SK-N-SH treated with all-trans-retinoic acid at 6 μM for 48 hours (cell line): ENCODE measurements at regions not wholly inside any gene's neighbourhood (a gene's known extent, or its start where the extent isn't known, plus 50 kb on each side); places are given as distances from the start of the nearest gene placed in this dataset.

Source experiments
- ATAC-seq: fragments of 200-7000 bp; cut with Tn5 transposase; 3 replicates; pipeline ENCODE4 v1.9.1; 2020; ENCODE audit warnings: mild to moderate bottlenecking, moderate library complexity
- ARNTL ChIP-seq: fragments of 450-650 bp; formaldehyde crosslinking; IDR thresholded peaks from 2 replicates; pipeline ENCODE4 v1.5.0; 2020; ENCODE audit warnings: low read depth, mild to moderate bottlenecking, moderate library complexity, borderline replicate concordance
- BACH2 ChIP-seq: fragments of 250-450 bp; sonication (Bioruptor Pico); IDR thresholded peaks from 2 replicates; pipeline ENCODE4 v1.9.0; 2021; ENCODE audit warnings: mild to moderate bottlenecking, borderline replicate concordance
- CSDC2 ChIP-seq: fragments of 250-450 bp; sonication (Bioruptor Pico); IDR thresholded peaks from 2 replicates; pipeline ENCODE4 v1.5.0; 2020; ENCODE audit warnings: mild to moderate bottlenecking, moderate library complexity
- ESRRG ChIP-seq: fragments of 250-450 bp; sonication (Bioruptor Pico); IDR thresholded peaks from 2 replicates; pipeline ENCODE4 v1.6.1; 2021; ENCODE audit warnings: mild to moderate bottlenecking
- GLIS3 ChIP-seq: fragments of 250-450 bp; sonication (Bioruptor Pico); IDR thresholded peaks from 2 replicates; pipeline ENCODE4 v1.5.0; 2020; ENCODE audit warnings: mild to moderate bottlenecking, moderate library complexity
- OSR1 ChIP-seq: fragments of 250-450 bp; sonication (Bioruptor Pico); IDR thresholded peaks from 2 replicates; pipeline ENCODE4 v1.8.0; 2022; ENCODE audit warnings: moderate library complexity, mild to moderate bottlenecking, inconsistent platforms
- RARB ChIP-seq: fragments of 250-450 bp; sonication (Bioruptor Pico); IDR thresholded peaks from 2 replicates; pipeline ENCODE4 v1.8.0; 2021; ENCODE audit warnings: mild to moderate bottlenecking, moderate library complexity
- SNAI2 ChIP-seq: fragments of 250-450 bp; sonication (Bioruptor Pico); IDR thresholded peaks from 2 replicates; pipeline ENCODE4 v1.5.0; 2020; ENCODE audit warnings: mild to moderate bottlenecking, moderate library complexity
- TCF4 ChIP-seq: fragments of 250-450 bp; sonication (Bioruptor Pico); IDR thresholded peaks from 2 replicates; pipeline ENCODE4 v1.8.0; 2021; ENCODE audit warnings: mild to moderate bottlenecking, moderate library complexity, borderline replicate concordance
- TOX ChIP-seq: fragments of 250-450 bp; sonication (Bioruptor Pico); IDR thresholded peaks from 2 replicates; pipeline ENCODE4 v1.8.0; 2021; ENCODE audit warnings: mild to moderate bottlenecking, moderate library complexity, borderline replicate concordance
- ZC3H10 ChIP-seq: fragments of 250-450 bp; sonication (Bioruptor Pico); IDR thresholded peaks from 2 replicates; pipeline ENCODE4 v1.5.1; 2021; ENCODE audit warnings: mild to moderate bottlenecking, moderate library complexity
- ZFP3 ChIP-seq: fragments of 250-450 bp; sonication (Bioruptor Pico); IDR thresholded peaks from 2 replicates; pipeline ENCODE4 v1.5.0; 2020; ENCODE audit warnings: mild to moderate bottlenecking, moderate library complexity
- ZFP30 ChIP-seq: fragments of 450-650 bp; formaldehyde crosslinking; IDR thresholded peaks from 2 replicates; pipeline ENCODE4 v1.5.0; 2022; ENCODE audit warnings: mild to moderate bottlenecking, moderate library complexity
- ZNF565 ChIP-seq: fragments of 450-650 bp; formaldehyde crosslinking; conservative IDR thresholded peaks from 2 replicates; pipeline ENCODE4 v1.5.0; 2020; ENCODE audit warnings: low read depth, mild to moderate bottlenecking, moderate library complexity
- ZNF70 ChIP-seq: fragments of 450-650 bp; formaldehyde crosslinking; IDR thresholded peaks from 2 replicates; pipeline ENCODE4 v1.5.0; 2020; ENCODE audit warnings: mild to moderate bottlenecking, moderate library complexity
- ZNF8 ChIP-seq: fragments of 450-650 bp; formaldehyde crosslinking; IDR thresholded peaks from 2 replicates; pipeline ENCODE4 v1.5.0; 2020; ENCODE audit warnings: mild to moderate bottlenecking, moderate library complexity
- TF ChIP-seq, protein P1 (sequence below): fragments of 250-450 bp; sonication (Bioruptor Pico); IDR thresholded peaks from 2 replicates; pipeline ENCODE4 v1.8.0; 2021; ENCODE audit warnings: low read depth, mild to moderate bottlenecking, moderate library complexity, borderline replicate concordance
- TF ChIP-seq, protein P2 (sequence below): fragments of 250-450 bp; sonication (Bioruptor Pico); IDR thresholded peaks from 2 replicates; pipeline ENCODE4 v1.5.0; 2020; ENCODE audit warnings: mild to moderate bottlenecking, moderate library complexity
- TF ChIP-seq, protein P3 (sequence below): fragments of 250-450 bp; sonication (Bioruptor Pico); IDR thresholded peaks from 2 replicates; pipeline ENCODE4 v1.5.1; 2020; ENCODE audit warnings: low read depth, mild to moderate bottlenecking, moderate library complexity
- TF ChIP-seq, protein P4 (sequence below): fragments of 250-450 bp; sonication (Bioruptor Pico); IDR thresholded peaks from 2 replicates; pipeline ENCODE4 v1.8.0; 2020; ENCODE audit warnings: mild to moderate bottlenecking, moderate library complexity, borderline replicate concordance
- TF ChIP-seq, protein P5 (sequence below): fragments of 250-450 bp; sonication (Bioruptor Pico); IDR thresholded peaks from 2 replicates; pipeline ENCODE4 v1.5.1; 2021; ENCODE audit warnings: mild to moderate bottlenecking, moderate library complexity

DNA sequence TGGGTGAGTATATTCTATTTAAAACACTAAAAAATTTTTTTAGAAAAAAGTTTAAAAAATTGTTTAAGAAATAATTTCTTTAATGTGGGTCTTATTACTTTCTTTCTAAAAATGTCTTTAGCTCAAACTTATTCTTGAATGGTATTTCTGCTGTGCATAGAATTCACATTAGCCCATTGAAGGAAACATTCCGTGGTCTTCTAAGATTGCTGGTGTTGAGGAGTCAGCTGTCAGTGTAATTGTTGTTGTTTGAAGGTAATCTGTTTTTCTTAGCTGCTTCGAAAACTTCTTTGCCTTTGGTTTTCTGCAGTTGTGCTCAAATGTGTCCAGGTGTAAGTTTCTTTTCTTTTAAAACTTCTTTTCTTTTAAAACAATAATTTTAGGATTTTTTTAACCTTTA lies 85.4 kb upstream of the KLF12 start:
- TF ChIP-seq ZC3H10 (CRISPR knock-in tag): no peak
- no peak for TF ChIP-seq CSDC2 (CRISPR knock-in tag)
- no peak for TF ChIP-seq GLIS3 (CRISPR knock-in tag)
- TF ChIP-seq ESRRG: no peak
- TF ChIP-seq, protein P1, sequence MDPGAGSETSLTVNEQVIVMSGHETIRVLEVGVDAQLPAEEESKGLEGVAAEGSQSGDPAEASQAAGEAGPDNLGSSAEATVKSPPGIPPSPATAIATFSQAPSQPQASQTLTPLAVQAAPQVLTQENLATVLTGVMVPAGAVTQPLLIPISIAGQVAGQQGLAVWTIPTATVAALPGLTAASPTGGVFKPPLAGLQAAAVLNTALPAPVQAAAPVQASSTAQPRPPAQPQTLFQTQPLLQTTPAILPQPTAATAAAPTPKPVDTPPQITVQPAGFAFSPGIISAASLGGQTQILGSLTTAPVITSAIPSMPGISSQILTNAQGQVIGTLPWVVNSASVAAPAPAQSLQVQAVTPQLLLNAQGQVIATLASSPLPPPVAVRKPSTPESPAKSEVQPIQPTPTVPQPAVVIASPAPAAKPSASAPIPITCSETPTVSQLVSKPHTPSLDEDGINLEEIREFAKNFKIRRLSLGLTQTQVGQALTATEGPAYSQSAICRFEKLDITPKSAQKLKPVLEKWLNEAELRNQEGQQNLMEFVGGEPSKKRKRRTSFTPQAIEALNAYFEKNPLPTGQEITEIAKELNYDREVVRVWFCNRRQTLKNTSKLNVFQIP (CRISPR knock-in tag): no peak
- TF ChIP-seq ZNF8 (CRISPR knock-in tag): no peak
- TF ChIP-seq ZNF565 (CRISPR knock-in tag): no peak
- ATAC-seq: no peak

DNA sequence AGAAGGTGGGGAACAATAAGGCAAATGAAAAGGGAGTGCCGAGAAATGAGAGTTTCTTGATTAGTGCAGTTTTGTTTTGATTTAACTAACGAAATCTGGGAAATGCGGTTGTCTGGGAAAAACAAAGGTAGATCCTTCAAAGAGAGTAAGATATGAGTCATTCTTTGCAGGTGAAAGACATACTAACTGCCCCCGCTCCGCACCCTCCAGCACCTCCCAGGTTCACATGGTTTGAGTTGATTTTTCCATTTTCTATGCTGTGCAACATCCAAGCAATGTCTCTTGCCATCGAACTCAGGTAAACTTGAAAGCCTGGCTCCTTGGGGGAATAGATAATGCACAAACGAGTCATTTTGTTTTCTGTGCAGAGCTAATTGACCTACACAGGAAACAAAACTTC lies 84.1 kb upstream of the KLF12 start:
- TF ChIP-seq SNAI2 (CRISPR knock-in tag): no peak
- no peak for TF ChIP-seq ZC3H10 (CRISPR knock-in tag)
- no peak for TF ChIP-seq ZFP30 (CRISPR knock-in tag)
- no peak for TF ChIP-seq RARB (CRISPR knock-in tag)
- TF ChIP-seq ARNTL (CRISPR knock-in tag): no peak
- TF ChIP-seq TCF4 (CRISPR knock-in tag): no peak
- TF ChIP-seq, protein P2, sequence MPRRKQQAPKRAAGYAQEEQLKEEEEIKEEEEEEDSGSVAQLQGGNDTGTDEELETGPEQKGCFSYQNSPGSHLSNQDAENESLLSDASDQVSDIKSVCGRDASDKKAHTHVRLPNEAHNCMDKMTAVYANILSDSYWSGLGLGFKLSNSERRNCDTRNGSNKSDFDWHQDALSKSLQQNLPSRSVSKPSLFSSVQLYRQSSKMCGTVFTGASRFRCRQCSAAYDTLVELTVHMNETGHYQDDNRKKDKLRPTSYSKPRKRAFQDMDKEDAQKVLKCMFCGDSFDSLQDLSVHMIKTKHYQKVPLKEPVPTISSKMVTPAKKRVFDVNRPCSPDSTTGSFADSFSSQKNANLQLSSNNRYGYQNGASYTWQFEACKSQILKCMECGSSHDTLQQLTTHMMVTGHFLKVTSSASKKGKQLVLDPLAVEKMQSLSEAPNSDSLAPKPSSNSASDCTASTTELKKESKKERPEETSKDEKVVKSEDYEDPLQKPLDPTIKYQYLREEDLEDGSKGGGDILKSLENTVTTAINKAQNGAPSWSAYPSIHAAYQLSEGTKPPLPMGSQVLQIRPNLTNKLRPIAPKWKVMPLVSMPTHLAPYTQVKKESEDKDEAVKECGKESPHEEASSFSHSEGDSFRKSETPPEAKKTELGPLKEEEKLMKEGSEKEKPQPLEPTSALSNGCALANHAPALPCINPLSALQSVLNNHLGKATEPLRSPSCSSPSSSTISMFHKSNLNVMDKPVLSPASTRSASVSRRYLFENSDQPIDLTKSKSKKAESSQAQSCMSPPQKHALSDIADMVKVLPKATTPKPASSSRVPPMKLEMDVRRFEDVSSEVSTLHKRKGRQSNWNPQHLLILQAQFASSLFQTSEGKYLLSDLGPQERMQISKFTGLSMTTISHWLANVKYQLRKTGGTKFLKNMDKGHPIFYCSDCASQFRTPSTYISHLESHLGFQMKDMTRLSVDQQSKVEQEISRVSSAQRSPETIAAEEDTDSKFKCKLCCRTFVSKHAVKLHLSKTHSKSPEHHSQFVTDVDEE (CRISPR knock-in tag): no peak
- TF ChIP-seq, protein P3, sequence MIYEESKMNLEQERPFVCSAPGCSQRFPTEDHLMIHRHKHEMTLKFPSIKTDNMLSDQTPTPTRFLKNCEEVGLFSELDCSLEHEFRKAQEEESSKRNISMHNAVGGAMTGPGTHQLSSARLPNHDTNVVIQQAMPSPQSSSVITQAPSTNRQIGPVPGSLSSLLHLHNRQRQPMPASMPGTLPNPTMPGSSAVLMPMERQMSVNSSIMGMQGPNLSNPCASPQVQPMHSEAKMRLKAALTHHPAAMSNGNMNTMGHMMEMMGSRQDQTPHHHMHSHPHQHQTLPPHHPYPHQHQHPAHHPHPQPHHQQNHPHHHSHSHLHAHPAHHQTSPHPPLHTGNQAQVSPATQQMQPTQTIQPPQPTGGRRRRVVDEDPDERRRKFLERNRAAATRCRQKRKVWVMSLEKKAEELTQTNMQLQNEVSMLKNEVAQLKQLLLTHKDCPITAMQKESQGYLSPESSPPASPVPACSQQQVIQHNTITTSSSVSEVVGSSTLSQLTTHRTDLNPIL (CRISPR knock-in tag): no peak
- TF ChIP-seq, protein P4, sequence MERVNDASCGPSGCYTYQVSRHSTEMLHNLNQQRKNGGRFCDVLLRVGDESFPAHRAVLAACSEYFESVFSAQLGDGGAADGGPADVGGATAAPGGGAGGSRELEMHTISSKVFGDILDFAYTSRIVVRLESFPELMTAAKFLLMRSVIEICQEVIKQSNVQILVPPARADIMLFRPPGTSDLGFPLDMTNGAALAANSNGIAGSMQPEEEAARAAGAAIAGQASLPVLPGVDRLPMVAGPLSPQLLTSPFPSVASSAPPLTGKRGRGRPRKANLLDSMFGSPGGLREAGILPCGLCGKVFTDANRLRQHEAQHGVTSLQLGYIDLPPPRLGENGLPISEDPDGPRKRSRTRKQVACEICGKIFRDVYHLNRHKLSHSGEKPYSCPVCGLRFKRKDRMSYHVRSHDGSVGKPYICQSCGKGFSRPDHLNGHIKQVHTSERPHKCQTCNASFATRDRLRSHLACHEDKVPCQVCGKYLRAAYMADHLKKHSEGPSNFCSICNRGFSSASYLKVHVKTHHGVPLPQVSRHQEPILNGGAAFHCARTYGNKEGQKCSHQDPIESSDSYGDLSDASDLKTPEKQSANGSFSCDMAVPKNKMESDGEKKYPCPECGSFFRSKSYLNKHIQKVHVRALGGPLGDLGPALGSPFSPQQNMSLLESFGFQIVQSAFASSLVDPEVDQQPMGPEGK (CRISPR knock-in tag): no peak
- TF ChIP-seq ZNF565 (CRISPR knock-in tag): no peak
- TF ChIP-seq, protein P5, sequence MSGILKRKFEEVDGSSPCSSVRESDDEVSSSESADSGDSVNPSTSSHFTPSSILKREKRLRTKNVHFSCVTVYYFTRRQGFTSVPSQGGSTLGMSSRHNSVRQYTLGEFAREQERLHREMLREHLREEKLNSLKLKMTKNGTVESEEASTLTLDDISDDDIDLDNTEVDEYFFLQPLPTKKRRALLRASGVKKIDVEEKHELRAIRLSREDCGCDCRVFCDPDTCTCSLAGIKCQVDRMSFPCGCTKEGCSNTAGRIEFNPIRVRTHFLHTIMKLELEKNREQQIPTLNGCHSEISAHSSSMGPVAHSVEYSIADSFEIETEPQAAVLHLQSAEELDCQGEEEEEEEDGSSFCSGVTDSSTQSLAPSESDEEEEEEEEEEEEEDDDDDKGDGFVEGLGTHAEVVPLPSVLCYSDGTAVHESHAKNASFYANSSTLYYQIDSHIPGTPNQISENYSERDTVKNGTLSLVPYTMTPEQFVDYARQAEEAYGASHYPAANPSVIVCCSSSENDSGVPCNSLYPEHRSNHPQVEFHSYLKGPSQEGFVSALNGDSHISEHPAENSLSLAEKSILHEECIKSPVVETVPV (CRISPR knock-in tag): no peak
- TF ChIP-seq TOX (CRISPR knock-in tag): no peak
- ATAC-seq: no peak

DNA sequence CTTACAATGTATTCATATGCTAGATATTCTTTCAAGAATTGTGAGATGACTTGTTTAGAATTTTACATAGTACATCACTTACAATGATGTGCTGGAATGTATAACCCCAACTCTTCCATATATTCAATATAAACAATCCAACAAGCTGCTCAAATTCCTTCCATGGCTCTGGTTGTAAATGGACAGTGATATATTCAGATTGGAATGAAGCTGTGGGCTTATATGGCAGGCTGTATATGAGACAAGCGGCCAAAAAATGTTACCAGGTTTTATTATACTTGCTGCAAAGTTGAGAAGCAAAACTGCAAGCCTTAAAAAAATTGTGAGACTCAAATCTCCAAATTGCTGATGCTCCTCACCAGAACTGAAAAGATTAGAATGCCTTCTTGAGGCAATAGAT lies 83.6 kb upstream of the KLF12 start:
- ATAC-seq: no peak
- TF ChIP-seq, protein P3 (CRISPR knock-in tag): no peak
- TF ChIP-seq BACH2 (no peak), ZFP30 (CRISPR knock-in tag) (no peak), TOX (CRISPR knock-in tag) (no peak), RARB (CRISPR knock-in tag) (no peak), CSDC2 (CRISPR knock-in tag) (no peak), ARNTL (CRISPR knock-in tag) (no peak), ZFP3 (CRISPR knock-in tag) (no peak), ZNF70 (CRISPR knock-in tag) (no peak), OSR1 (no peak), GLIS3 (CRISPR knock-in tag) (no peak)
- TF ChIP-seq, protein P1 (CRISPR knock-in tag): no peak
- TF ChIP-seq, protein P5 (CRISPR knock-in tag): no peak
- TF ChIP-seq, protein P4 (CRISPR knock-in tag): no peak
